MM.1S (cell line): ENCODE measurements at regions not wholly inside any gene's neighbourhood (a gene's known extent, or its start where the extent isn't known, plus 50 kb on each side); places are given as distances from the start of the nearest gene placed in this dataset.

Experiments
- CTCF ChIP-seq: fragments of 300-600 bp; sonication (generic); IDR thresholded peaks from 2 replicates; pipeline ENCODE4 v1.5.1; 2016; ENCODE audit warnings: antibody characterized with exemption, low read length, mixed read lengths
- EZH2 ChIP-seq: fragments of 300-600 bp; sonication (generic); optimal IDR thresholded peaks from 2 replicates; pipeline ENCODE3; 2017; ENCODE audit warnings: low read depth, mild to moderate bottlenecking, antibody characterized with exemption, low read length, mixed read lengths

DNA sequence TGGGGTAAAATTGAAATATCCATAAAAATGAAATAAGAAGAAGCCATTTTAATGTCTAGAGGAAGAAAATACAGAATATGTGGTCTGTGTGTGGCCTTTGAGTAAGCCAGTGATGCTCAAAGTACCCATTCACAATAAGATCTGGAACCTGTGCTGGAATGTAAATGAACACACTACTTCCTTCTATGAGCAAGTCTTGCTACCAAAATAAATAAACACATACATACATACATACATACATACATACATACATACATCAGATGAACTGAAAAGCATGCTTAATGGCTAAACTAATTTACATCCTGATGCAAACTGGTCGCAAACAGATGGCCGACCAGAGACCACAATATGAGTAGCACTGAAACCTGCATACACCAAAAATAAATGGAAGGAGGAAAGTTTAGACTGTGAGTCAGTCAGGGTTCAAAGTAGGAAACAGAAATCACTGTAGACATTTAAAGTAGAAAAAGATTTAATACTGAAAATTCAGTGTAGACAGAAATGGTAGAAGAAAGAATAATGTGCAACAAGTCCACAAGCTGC is 317.6 kb downstream of the CAAP1 start:
- TF ChIP-seq CTCF (no peak), EZH2 (no peak)
